Uterus (tissue), 2 donors: ENCODE measurements at regions not wholly inside any gene's neighbourhood (a gene's known extent, or its start where the extent isn't known, plus 50 kb on each side); places are given as distances from the start of the nearest gene placed in this dataset.

Source experiments
- CTCF ChIP-seq, 4 experiments: fragments of 200-600 bp in 2 of 4; fragments of 450-650 bp in 2 of 4; sonication (generic) in 2 of 4; IDR thresholded peaks; one replicate each; pipeline ENCODE4 v1.5.1; 2016 to 2019; ENCODE audit warnings: antibody characterized with exemption in 4 of 4, mild to moderate bottlenecking in 2 of 4, moderate library complexity in 1 of 4
- POLR2A ChIP-seq, 2 donors: fragments of 450-650 bp; IDR thresholded peaks; one replicate each; pipeline ENCODE4 v1.6.1; 2016; ENCODE audit warnings: antibody characterized with exemption in 2 of 2, mild to moderate bottlenecking in 1 of 2, moderate library complexity in 1 of 2

GRCh38 chr6:167229586-167229985 is 61.5 kb upstream of the UNC93A start:
- TF ChIP-seq CTCF (IDR thresholded peaks at IDR 0.05): no peak
- no peak for TF ChIP-seq POLR2A (IDR thresholded peaks at IDR 0.05)
